ENCODE measurements at regions not wholly inside any gene's neighbourhood (a gene's known extent, or its start where the extent isn't known, plus 50 kb on each side); places are given as distances from the start of the nearest gene placed in this dataset.

DNA sequence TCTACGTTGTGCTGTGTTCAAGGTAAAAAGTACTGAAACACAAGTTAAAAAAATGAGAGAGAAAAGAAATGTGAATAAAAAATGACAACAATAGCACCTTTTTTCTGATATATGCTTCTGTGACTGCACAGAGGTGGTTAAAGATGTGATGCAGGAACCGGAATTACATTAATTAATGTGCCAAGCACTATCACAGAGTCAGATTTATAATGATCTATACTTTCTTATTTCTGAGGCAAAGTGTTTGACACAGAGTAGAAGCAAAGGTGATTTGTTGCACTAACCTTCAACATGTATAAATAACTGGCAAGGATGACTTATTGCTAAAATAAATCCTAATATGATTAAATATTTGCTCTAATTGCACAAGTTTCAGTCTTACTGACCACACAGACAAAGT, 654.6 kb upstream of the SLITRK1 start:
- Histone ChIP-seq H3K36me3 (no peaks in the 10 kb centered on the region), H3K27ac (no peak overlapping the region), H3K9me3 (no peaks in the 10 kb centered on the region), H3K27me3 (no peaks in the 10 kb centered on the region), H3K4me3 (no peak overlapping the region), H3K4me1 (no peaks in the 10 kb centered on the region)
- intact Hi-C loops (cut with DNase I; ENCODE audit: low total_unique reads), result no loop called here
- no peak for DNase-seq
- 67 to 73% (median 69%) methylated on average over 2 of the region's 2 CpGs for WGBS, 5 donors
- no peak for TF ChIP-seq EP300 (IDR thresholded peaks at IDR 0.05)
- TF ChIP-seq, protein P1, sequence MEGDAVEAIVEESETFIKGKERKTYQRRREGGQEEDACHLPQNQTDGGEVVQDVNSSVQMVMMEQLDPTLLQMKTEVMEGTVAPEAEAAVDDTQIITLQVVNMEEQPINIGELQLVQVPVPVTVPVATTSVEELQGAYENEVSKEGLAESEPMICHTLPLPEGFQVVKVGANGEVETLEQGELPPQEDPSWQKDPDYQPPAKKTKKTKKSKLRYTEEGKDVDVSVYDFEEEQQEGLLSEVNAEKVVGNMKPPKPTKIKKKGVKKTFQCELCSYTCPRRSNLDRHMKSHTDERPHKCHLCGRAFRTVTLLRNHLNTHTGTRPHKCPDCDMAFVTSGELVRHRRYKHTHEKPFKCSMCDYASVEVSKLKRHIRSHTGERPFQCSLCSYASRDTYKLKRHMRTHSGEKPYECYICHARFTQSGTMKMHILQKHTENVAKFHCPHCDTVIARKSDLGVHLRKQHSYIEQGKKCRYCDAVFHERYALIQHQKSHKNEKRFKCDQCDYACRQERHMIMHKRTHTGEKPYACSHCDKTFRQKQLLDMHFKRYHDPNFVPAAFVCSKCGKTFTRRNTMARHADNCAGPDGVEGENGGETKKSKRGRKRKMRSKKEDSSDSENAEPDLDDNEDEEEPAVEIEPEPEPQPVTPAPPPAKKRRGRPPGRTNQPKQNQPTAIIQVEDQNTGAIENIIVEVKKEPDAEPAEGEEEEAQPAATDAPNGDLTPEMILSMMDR (IDR thresholded peaks at IDR 0.05), result no peak
- TF ChIP-seq POLR2AphosphoS5 (IDR thresholded peaks at IDR 0.05), result no peak
- no peak for TF ChIP-seq POLR2A (IDR thresholded peaks at IDR 0.05)

DNA sequence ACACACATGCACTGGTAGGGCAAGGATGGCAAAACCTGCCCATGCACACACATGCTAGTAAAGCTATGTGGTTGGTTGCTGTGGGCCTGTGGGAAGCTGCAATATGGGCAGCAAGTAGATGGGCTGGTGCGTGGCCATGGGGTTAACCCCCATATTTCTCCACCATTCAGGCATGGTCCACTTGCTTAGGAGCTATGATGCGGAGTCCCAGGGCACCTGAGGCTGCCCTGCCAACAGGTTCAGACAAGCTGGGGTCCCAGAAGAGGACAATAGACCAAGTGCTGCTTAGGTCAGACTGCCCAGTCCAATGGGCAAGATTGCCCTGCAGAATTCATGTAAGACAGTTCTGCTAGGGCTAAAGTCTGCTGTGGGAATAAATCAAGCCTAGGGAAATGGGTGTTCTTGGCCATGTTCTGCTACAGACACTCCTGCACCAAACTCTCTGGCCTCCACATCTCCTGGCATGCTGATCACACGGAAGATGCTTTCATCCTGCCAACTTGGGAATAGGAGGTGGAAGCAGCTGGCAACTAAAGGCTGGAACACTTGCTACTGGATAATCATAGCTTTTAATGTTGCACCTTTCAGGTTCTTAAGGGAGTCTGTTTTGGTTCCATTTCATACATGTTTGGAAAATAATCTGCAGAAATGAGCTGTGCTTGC, 646.3 kb upstream of the SLITRK1 start:
- TF ChIP-seq POLR2AphosphoS5 (IDR thresholded peaks at IDR 0.05) (no peak), POLR2A (IDR thresholded peaks at IDR 0.05) (no peak), EP300 (IDR thresholded peaks at IDR 0.05) (no peak)
- TF ChIP-seq, protein P1 (IDR thresholded peaks at IDR 0.05), result no peak
- no peak overlapping the region for H3K4me3 ChIP-seq
- intact Hi-C loops (cut with DNase I; ENCODE audit: low total_unique reads), result no loop called here
- H3K4me1 ChIP-seq, result no peaks in the 10 kb centered on the region
- 82 to 91% (median 84%) methylated on average over 2 to 3 of the region's 3 CpGs for WGBS, 5 donors
- H3K36me3 ChIP-seq, result no peaks in the 10 kb centered on the region
- no peaks in the 10 kb centered on the region for H3K27me3 ChIP-seq
- no peak for DNase-seq
- no peaks in the 10 kb centered on the region for H3K9me3 ChIP-seq
- no peak overlapping the region for H3K27ac ChIP-seq

DNA sequence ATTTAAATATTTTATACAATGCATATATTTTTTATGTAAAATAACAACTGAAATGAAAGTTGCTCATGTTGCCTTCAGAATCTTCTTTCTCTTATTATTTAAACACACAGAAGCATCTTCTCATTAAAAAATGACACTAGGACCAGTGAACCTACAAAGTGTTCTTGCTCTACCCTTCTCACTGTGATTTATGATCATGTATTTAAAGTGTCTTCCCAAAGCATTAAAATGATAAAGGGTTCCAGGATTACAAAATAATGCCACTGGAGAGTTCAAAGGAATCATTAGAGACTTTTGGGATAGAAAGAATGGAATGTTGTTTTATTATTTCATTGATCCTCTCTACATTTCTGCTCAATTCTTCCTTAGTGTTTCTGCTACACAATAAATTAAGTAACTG, 643.6 kb upstream of the SLITRK1 start:
- no peak for DNase-seq
- H3K27me3 ChIP-seq, result no peaks in the 10 kb centered on the region
- intact Hi-C loops (cut with DNase I; ENCODE audit: low total_unique reads), result no loop called here

DNA sequence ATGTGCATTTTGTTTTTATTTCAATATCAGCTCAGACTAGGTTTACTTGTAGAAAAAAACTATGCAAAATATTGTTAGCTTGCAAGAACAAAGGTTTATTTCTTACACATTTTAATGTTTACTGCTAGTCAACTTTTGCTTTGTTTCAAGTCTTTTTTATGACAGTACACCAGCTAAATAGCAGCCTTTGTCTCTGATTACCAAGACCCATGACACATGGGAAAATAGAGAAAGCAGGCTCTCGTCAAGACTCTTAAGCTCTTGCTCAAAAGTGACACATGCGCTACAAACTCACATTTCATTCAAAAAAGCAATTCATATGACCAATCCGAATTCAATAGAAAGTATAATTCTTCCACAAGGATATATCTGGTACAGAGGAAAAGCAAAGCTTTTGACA, 642.3 kb upstream of the SLITRK1 start:
- WGBS, 5 donors, result 59 to 73% (median 70%) methylated on average over 3 of the region's 3 CpGs
- Histone ChIP-seq H3K4me1 (no peaks in the 10 kb centered on the region), H3K27ac (no peak overlapping the region), H3K27me3 (no peaks in the 10 kb centered on the region), H3K9me3 (no peaks in the 10 kb centered on the region), H3K36me3 (no peaks in the 10 kb centered on the region), H3K4me3 (no peak overlapping the region)
- intact Hi-C loops (cut with DNase I; ENCODE audit: low total_unique reads), result no loop called here
- TF ChIP-seq POLR2A (IDR thresholded peaks at IDR 0.05) (no peak), EP300 (IDR thresholded peaks at IDR 0.05) (no peak), POLR2AphosphoS5 (IDR thresholded peaks at IDR 0.05) (no peak)
- TF ChIP-seq, protein P1 (IDR thresholded peaks at IDR 0.05), result no peak
- no peak for DNase-seq

More for the DNA sequence above, 643.6 kb upstream of the SLITRK1 start:
- Histone ChIP-seq H3K4me3 (no peak overlapping the region), H3K9me3 (no peaks in the 10 kb centered on the region), H3K36me3 (no peaks in the 10 kb centered on the region), H3K4me1 (no peaks in the 10 kb centered on the region), H3K27ac (no peak overlapping the region)
- no peak for TF ChIP-seq POLR2A (IDR thresholded peaks at IDR 0.05)
- no peak for TF ChIP-seq POLR2AphosphoS5 (IDR thresholded peaks at IDR 0.05)
- TF ChIP-seq, protein P1 (IDR thresholded peaks at IDR 0.05), result no peak
- TF ChIP-seq EP300 (IDR thresholded peaks at IDR 0.05), result no peak

Measured in stomach (tissue), 8 donors.